MM.1S (cell line): ENCODE measurements at regions not wholly inside any gene's neighbourhood (a gene's known extent, or its start where the extent isn't known, plus 50 kb on each side); places are given as distances from the start of the nearest gene placed in this dataset.

ENCODE experiments used
- DNase-seq: peaks from one replicate; pipeline ENCODE4 v3.0.0-alpha.2; 2015
- H2AFZ ChIP-seq: fragments of 300-600 bp; sonication (generic); 2 replicates; pipeline ENCODE4 v1.6.0; 2016; ENCODE audit warnings: antibody characterized with exemption, low read length
- H3F3A ChIP-seq: fragments of 300-600 bp; sonication (generic); 2 replicates; pipeline ENCODE4 v1.6.1; 2016; ENCODE audit warnings: mild to moderate bottlenecking, antibody characterized with exemption, low read length, moderate library complexity, mixed read lengths; ENCODE audit not compliant: insufficient read depth
- H3K27ac ChIP-seq: fragments of 300-600 bp; sonication (generic); 2 replicates; pipeline ENCODE4 v1.5.1; 2016; ENCODE audit warnings: mild to moderate bottlenecking, low read length
- H3K27me3 ChIP-seq: fragments of 300-600 bp; sonication (generic); replicated peaks from 2 replicates; pipeline ENCODE4 v1.6.0; 2016; ENCODE audit warnings: low read length; ENCODE audit not compliant: insufficient read depth
- H3K36me3 ChIP-seq: fragments of 300-600 bp; sonication (generic); replicated peaks from 2 replicates; pipeline ENCODE4 v1.6.1; 2016; ENCODE audit warnings: mild to moderate bottlenecking, low read length, mixed read lengths; ENCODE audit not compliant: insufficient read depth
- H3K4me1 ChIP-seq: fragments of 300-600 bp; sonication (generic); 2 replicates; pipeline ENCODE4 v1.6.1; 2016; ENCODE audit warnings: low read length, mixed read lengths
- H3K4me2 ChIP-seq: fragments of 300-600 bp; sonication (generic); 2 replicates; pipeline ENCODE4 v1.6.0; 2016; ENCODE audit warnings: low read depth, low read length
- H3K4me3 ChIP-seq: fragments of 300-600 bp; sonication (generic); 2 replicates; pipeline ENCODE4 v1.5.1; 2016; ENCODE audit warnings: low read length, mixed read lengths
- H3K79me2 ChIP-seq: fragments of 300-600 bp; sonication (generic); 2 replicates; pipeline ENCODE4 v1.6.1; 2016; ENCODE audit warnings: mixed run types, low read length, mixed read lengths
- H3K9ac ChIP-seq: fragments of 300-600 bp; sonication (generic); 2 replicates; pipeline ENCODE4 v1.6.1; 2016; ENCODE audit warnings: low read length, mixed read lengths
- H3K9me2 ChIP-seq: fragments of 300-600 bp; sonication (generic); replicated peaks from 2 replicates; pipeline ENCODE4 v1.6.1; 2016; ENCODE audit warnings: mild to moderate bottlenecking, low read length, mixed read lengths; ENCODE audit not compliant: insufficient read depth
- H3K9me3 ChIP-seq: fragments of 300-600 bp; sonication (generic); replicated peaks from 2 replicates; pipeline ENCODE4 v1.6.1; 2016; ENCODE audit warnings: mild to moderate bottlenecking, low read length, mixed read lengths; ENCODE audit not compliant: insufficient read depth
- H4K20me1 ChIP-seq: fragments of 300-600 bp; sonication (generic); 2 replicates; pipeline ENCODE4 v1.6.1; 2016; ENCODE audit warnings: mild to moderate bottlenecking, low read length, moderate library complexity, mixed read lengths; ENCODE audit not compliant: insufficient read depth
- EZH2 ChIP-seq: fragments of 300-600 bp; sonication (generic); optimal IDR thresholded peaks from 2 replicates; pipeline ENCODE3; 2017; ENCODE audit warnings: low read depth, mild to moderate bottlenecking, antibody characterized with exemption, low read length, mixed read lengths
- EZH2phosphoT487 ChIP-seq: fragments of 300-600 bp; sonication (generic); IDR thresholded peaks from 2 replicates; pipeline ENCODE4 v1.6.1; 2018; ENCODE audit warnings: antibody characterized with exemption, low read length
- TF ChIP-seq, protein P1 (sequence below): fragments of 300-600 bp; sonication (generic); IDR thresholded peaks from 2 replicates; pipeline ENCODE4 v1.5.1; 2016; ENCODE audit warnings: antibody characterized with exemption, low read length, mixed read lengths

DNA sequence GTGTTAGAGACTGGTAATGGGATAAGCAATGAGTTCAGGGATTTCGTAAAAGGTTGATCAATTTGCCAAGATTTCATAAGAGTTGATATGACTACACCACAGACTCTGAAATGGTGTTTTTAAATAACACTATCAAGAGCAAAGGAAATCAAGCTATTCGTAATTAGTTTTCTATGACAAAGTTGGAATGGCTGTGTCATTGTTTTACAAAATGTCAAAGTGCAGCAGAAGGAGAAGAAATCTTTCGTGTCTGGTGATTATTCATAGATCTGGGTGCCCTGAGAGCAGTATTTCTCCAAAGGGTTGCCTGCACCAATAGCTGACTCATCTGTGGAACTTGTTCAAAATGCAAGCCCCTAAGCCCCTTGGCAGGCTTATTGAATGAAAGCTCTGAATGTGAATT is 70.1 kb downstream of the NABP1 start:
- Histone ChIP-seq H3K4me2 (peak overlapping the region; percentile 51), H3K36me3 (no peaks in the 10 kb centered on the region), H3K9me2 (no peaks in the 10 kb centered on the region), H3K4me1 (peaks cover 20% of the 10 kb centered on the region), H3K79me2 (no peaks in the 10 kb centered on the region), H4K20me1 (no peaks in the 10 kb centered on the region), H3K9me3 (no peaks in the 10 kb centered on the region), H2AFZ (no peak overlapping the region), H3K9ac (no peak overlapping the region), H3K27ac (peak overlapping the region; percentile 44; the same call in 1 of the 2 replicates), H3K27me3 (no peaks in the 10 kb centered on the region), H3F3A (0 out of 2 replicates have a peak, but pooled peaks cover 5% of the 10 kb centered on the region), H3K4me3 (no peak overlapping the region)
- TF ChIP-seq EZH2phosphoT487, result no peak
- TF ChIP-seq, protein P1, sequence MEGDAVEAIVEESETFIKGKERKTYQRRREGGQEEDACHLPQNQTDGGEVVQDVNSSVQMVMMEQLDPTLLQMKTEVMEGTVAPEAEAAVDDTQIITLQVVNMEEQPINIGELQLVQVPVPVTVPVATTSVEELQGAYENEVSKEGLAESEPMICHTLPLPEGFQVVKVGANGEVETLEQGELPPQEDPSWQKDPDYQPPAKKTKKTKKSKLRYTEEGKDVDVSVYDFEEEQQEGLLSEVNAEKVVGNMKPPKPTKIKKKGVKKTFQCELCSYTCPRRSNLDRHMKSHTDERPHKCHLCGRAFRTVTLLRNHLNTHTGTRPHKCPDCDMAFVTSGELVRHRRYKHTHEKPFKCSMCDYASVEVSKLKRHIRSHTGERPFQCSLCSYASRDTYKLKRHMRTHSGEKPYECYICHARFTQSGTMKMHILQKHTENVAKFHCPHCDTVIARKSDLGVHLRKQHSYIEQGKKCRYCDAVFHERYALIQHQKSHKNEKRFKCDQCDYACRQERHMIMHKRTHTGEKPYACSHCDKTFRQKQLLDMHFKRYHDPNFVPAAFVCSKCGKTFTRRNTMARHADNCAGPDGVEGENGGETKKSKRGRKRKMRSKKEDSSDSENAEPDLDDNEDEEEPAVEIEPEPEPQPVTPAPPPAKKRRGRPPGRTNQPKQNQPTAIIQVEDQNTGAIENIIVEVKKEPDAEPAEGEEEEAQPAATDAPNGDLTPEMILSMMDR, result no peak
- no peak for TF ChIP-seq EZH2
- no peak for DNase-seq

DNA sequence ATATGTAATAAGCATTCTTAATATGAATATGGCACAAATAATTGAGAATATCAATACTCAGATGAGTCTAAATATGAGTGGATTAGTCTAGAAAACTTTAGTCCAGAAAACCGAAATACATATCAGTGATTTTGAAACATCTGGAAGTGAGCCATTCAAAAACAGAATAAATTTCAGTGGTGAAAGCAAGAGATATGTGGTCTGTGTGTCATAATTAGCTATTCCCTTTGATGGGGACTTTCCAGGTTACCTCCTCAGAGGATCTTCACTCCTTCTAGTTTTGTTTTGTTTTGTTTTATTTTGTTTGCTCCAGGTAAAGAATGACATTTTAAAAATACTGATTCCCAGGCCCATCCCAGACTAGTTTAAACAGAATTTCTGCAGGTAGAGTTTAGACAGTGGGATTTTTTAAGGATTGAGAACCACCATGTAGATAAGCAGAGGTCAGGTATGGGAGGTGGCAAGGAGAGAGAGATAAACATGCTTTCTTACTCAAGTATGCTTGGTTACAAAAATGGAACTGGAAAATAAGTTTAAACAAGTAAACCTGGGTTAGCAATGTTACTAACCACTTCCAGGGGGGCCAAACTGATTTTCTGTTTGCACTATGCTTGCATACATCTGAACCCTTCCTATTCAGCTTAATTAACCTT is 70.7 kb downstream of the NABP1 start:
- Histone ChIP-seq H3K9me2 (no peaks in the 10 kb centered on the region), H3F3A (0 out of 2 replicates have a peak, but pooled peaks cover 5% of the 10 kb centered on the region), H3K9me3 (no peaks in the 10 kb centered on the region), H4K20me1 (no peaks in the 10 kb centered on the region), H3K79me2 (no peaks in the 10 kb centered on the region), H2AFZ (peak overlapping the region; percentile 29), H3K4me1 (peaks cover 20% of the 10 kb centered on the region), H3K4me3 (0 out of 2 replicates have a peak overlapping the region, but pooled peaks have one; percentile 8), H3K27ac (peak overlapping the region; percentile 44; the same call in 1 of the 2 replicates), H3K36me3 (no peaks in the 10 kb centered on the region), H3K4me2 (peak overlapping the region; percentile 51), H3K27me3 (no peaks in the 10 kb centered on the region), H3K9ac (no peak overlapping the region; the same call in 1 of the 2 replicates)
- peak; percentile 58 for DNase-seq
- TF ChIP-seq, protein P1, result no peak
- TF ChIP-seq EZH2phosphoT487 (no peak), EZH2 (no peak)

DNA sequence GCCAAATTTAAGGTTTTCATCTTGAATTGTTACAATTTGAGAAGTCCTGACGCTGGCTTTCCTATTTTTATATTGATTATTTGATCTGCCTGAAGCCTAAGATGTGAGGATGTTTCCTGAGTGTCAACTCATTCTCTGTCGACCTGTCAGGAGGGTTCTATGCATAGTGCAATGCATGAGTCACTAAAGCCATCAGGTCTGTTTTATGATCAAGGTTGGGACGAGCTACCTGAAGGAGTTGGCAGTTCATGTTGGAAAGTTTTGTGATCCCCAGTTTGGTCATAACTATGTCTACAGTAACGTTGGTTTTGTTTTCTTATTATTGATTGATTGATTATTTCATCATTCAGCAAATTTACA is 71.2 kb downstream of the NABP1 start:
- peak overlapping the region; percentile 51; the same call in 1 of the 2 replicates for H3K4me2 ChIP-seq
- no peaks in the 10 kb centered on the region for H3K36me3 ChIP-seq
- no peaks in the 10 kb centered on the region for H3K9me3 ChIP-seq
- H3K27me3 ChIP-seq, result no peaks in the 10 kb centered on the region
- no peaks in the 10 kb centered on the region for H4K20me1 ChIP-seq
- no peaks in the 10 kb centered on the region for H3K79me2 ChIP-seq
- H3K9ac ChIP-seq, result no peak overlapping the region
- peak overlapping the region; percentile 29 for H2AFZ ChIP-seq
- peaks cover 20% of the 10 kb centered on the region for H3K4me1 ChIP-seq
- no peaks in the 10 kb centered on the region for H3K9me2 ChIP-seq
- TF ChIP-seq EZH2phosphoT487 (no peak), EZH2 (no peak)
- TF ChIP-seq, protein P1, result no peak
- 0 out of 2 replicates have a peak, but pooled peaks cover 5% of the 10 kb centered on the region for H3F3A ChIP-seq
- H3K27ac ChIP-seq, result peak overlapping the region; percentile 44; the same call in 1 of the 2 replicates
- H3K4me3 ChIP-seq, result 0 out of 2 replicates have a peak overlapping the region, but pooled peaks have one; percentile 8
- DNase-seq, result no peak
